ENCODE measurements at regions not wholly inside any gene's neighbourhood (a gene's known extent, or its start where the extent isn't known, plus 50 kb on each side); places are given as distances from the start of the nearest gene placed in this dataset.

DNA sequence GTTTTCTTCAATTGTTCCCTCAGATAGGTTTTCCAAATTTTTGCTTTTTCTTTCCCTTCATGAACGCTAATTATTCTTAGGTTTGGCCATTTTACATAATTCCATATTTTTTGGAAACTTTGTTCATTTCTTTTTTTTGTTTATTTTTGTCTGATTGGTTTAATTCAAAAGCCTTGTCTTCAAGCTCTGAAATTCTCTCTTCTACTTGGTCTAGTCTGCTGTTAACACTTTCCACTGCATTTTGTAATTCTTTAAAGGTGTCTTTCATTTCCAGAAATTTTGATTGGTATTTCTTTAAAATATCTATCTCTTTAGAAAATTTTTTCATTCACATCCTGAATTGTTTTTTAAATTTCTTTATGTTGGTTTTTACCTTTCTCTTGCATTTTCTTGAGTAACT is 63.9 kb upstream of the VLDLR start:
- DNase-seq (ENCODE audit: low read depth in 4 of 4, low spot score in 3 of 4) = no peak

- DNase-seq (ENCODE audit: low read depth in 4 of 4, low spot score in 3 of 4) = peak; percentile 53 to 61 (median 60)
Measured at GRCh38 chr9:2559192-2560152, 62.1 kb upstream of the VLDLR start.

GRCh38 chr9:2560180-2560579 is 61.4 kb upstream of the VLDLR start:
- DNase-seq (ENCODE audit: low read depth in 4 of 4, low spot score in 3 of 4) = no peak

- no peak for DNase-seq (ENCODE audit: low read depth in 4 of 4, low spot score in 3 of 4)
Measured at GRCh38 chr9:2565676-2566340, 55.8 kb upstream of the VLDLR start.

GRCh38 chr9:2567922-2568321 is 53.7 kb upstream of the VLDLR start:
- no peak for DNase-seq (ENCODE audit: low read depth in 4 of 4, low spot score in 3 of 4)

GRCh38 chr9:2568689-2569088 is 52.9 kb upstream of the VLDLR start:
- DNase-seq (ENCODE audit: low read depth in 4 of 4, low spot score in 3 of 4) = no peak

GRCh38 chr9:2570615-2571479 is 50.7 kb upstream of the VLDLR start:
- DNase-seq (ENCODE audit: low read depth in 4 of 4, low spot score in 3 of 4) = peak in 2 of 4 donors; percentile 24

Measured in left renal pelvis (tissue), 4 donors.